HEK293 (cell line): ENCODE measurements at regions not wholly inside any gene's neighbourhood (a gene's known extent, or its start where the extent isn't known, plus 50 kb on each side); places are given as distances from the start of the nearest gene placed in this dataset.
A peak's percentile ranks its signal among the peaks of the same experiment; 100 is the strongest.

Source experiments
- CTCF ChIA-PET: fragments of 350-600 bp; formaldehyde crosslinking; extraction: SDS; loops from one replicate; lab custom pipeline; 2021; ENCODE audit warnings: antibody characterized with exemption; lab: Yijun Ruan, JAX
- POLR2A ChIA-PET: fragments of 300-600 bp; formaldehyde crosslinking; extraction: SDS; loops from one replicate; lab custom pipeline; 2020; ENCODE audit warnings: antibody characterized with exemption, inconsistent platforms; lab: Yijun Ruan, JAX
- H3K27ac ChIP-seq: fragments of 200-500 bp; sonication (Bioruptor generic); 2 replicates; pipeline ENCODE4 v1.5.1; 2014; ENCODE audit warnings: low read depth, low read length, control low read depth, inconsistent platforms; ENCODE audit errors: extremely low read depth
- H3K36me3 ChIP-seq, 2 experiments: fragments of 200-500 bp in 1 of 2; sonication (Bioruptor generic) in 1 of 2; 1 replicate in 1 of 2; 2 replicates in 1 of 2; pipeline ENCODE4 v1.5.1; 2014 to 2017; ENCODE audit warnings: inconsistent platforms in 2 of 2, low read length in 2 of 2; ENCODE audit not compliant: control insufficient read depth in 2 of 2, insufficient read depth in 1 of 2
- H3K4me1 ChIP-seq: fragments of 200-500 bp; sonication (Bioruptor generic); 2 replicates; pipeline ENCODE4 v1.5.1; 2014; ENCODE audit warnings: mild to moderate bottlenecking, low read length, inconsistent platforms; ENCODE audit not compliant: control insufficient read depth, insufficient read depth
- H3K4me3 ChIP-seq: 2 replicates; pipeline ENCODE4 v1.5.1; 2011; ENCODE audit warnings: low read depth, mild to moderate bottlenecking, control low read depth, low read length, moderate library complexity
- H3K9me3 ChIP-seq: fragments of 200-500 bp; sonication (Bioruptor generic); 2 replicates; pipeline ENCODE4 v1.5.1; 2014; ENCODE audit warnings: low read depth, low read length, inconsistent platforms; ENCODE audit not compliant: control insufficient read depth, insufficient read depth
- AEBP2 ChIP-seq: fragments of 450-650 bp; formaldehyde crosslinking; IDR thresholded peaks from 2 replicates; pipeline ENCODE4 v1.5.1; 2016; ENCODE audit warnings: missing biosample characterization, missing genetic modification characterization, borderline replicate concordance
- HIC1 ChIP-seq: fragments of 450-650 bp; formaldehyde crosslinking; IDR thresholded peaks from 2 replicates; pipeline ENCODE4 v1.5.1; 2016; ENCODE audit warnings: missing biosample characterization, missing genetic modification characterization
- MYNN ChIP-seq: fragments of 450-650 bp; formaldehyde crosslinking; IDR thresholded peaks from 2 replicates; pipeline ENCODE4 v1.5.1; 2016; ENCODE audit warnings: missing biosample characterization, missing genetic modification characterization, borderline replicate concordance
- OSR2 ChIP-seq: fragments of 450-650 bp; formaldehyde crosslinking; IDR thresholded peaks from 2 replicates; pipeline ENCODE4 v1.5.1; 2016; ENCODE audit warnings: missing biosample characterization, missing genetic modification characterization
- OVOL3 ChIP-seq: fragments of 450-650 bp; formaldehyde crosslinking; IDR thresholded peaks from 2 replicates; pipeline ENCODE4 v1.5.1; 2016; ENCODE audit warnings: missing biosample characterization, missing genetic modification characterization
- PRDM4 ChIP-seq: fragments of 450-650 bp; formaldehyde crosslinking; IDR thresholded peaks from 2 replicates; pipeline ENCODE4 v1.5.1; 2017; ENCODE audit warnings: missing biosample characterization, missing genetic modification characterization
- SP2 ChIP-seq: fragments of 450-650 bp; formaldehyde crosslinking; IDR thresholded peaks from 2 replicates; pipeline ENCODE4 v1.5.1; 2016; ENCODE audit warnings: missing biosample characterization, missing genetic modification characterization
- ZBTB1 ChIP-seq: fragments of 450-650 bp; formaldehyde crosslinking; IDR thresholded peaks from 2 replicates; pipeline ENCODE4 v1.5.1; 2016; ENCODE audit warnings: missing biosample characterization, missing genetic modification characterization
- ZBTB11 ChIP-seq: fragments of 450-650 bp; formaldehyde crosslinking; conservative IDR thresholded peaks from 2 replicates; pipeline ENCODE4 v1.5.1; 2016; ENCODE audit warnings: low read depth, missing biosample characterization, missing genetic modification characterization
- ZBTB8A ChIP-seq: fragments of 450-650 bp; formaldehyde crosslinking; IDR thresholded peaks from 2 replicates; pipeline ENCODE4 v1.5.1; 2016; ENCODE audit warnings: missing biosample characterization, missing genetic modification characterization
- ZNF211 ChIP-seq: fragments of 450-650 bp; formaldehyde crosslinking; IDR thresholded peaks from 2 replicates; pipeline ENCODE4 v1.5.1; 2016; ENCODE audit warnings: low read depth, missing biosample characterization, missing genetic modification characterization
- ZNF214 ChIP-seq: fragments of 450-650 bp; formaldehyde crosslinking; IDR thresholded peaks from 2 replicates; pipeline ENCODE4 v1.5.1; 2017; ENCODE audit warnings: missing biosample characterization, mild to moderate bottlenecking, missing genetic modification characterization, borderline replicate concordance
- ZNF26 ChIP-seq: fragments of 450-650 bp; formaldehyde crosslinking; IDR thresholded peaks from 2 replicates; pipeline ENCODE4 v1.5.1; 2016; ENCODE audit warnings: missing biosample characterization, missing genetic modification characterization
- ZNF335 ChIP-seq: fragments of 450-650 bp; formaldehyde crosslinking; conservative IDR thresholded peaks from 2 replicates; pipeline ENCODE4 v1.5.1; 2016; ENCODE audit warnings: missing biosample characterization, missing genetic modification characterization
- ZNF521 ChIP-seq: fragments of 450-650 bp; formaldehyde crosslinking; IDR thresholded peaks from 2 replicates; pipeline ENCODE4 v1.5.1; 2017; ENCODE audit warnings: missing biosample characterization, mild to moderate bottlenecking, missing genetic modification characterization
- ZNF561 ChIP-seq: fragments of 450-650 bp; IDR thresholded peaks from 2 replicates; pipeline ENCODE4 v1.5.1; 2018; ENCODE audit warnings: missing biosample characterization, missing genetic modification characterization, borderline replicate concordance
- ZNF654 ChIP-seq: fragments of 450-650 bp; formaldehyde crosslinking; IDR thresholded peaks from 2 replicates; pipeline ENCODE4 v1.5.1; 2016; ENCODE audit warnings: low read depth, missing biosample characterization, missing genetic modification characterization
- ZNF830 ChIP-seq: fragments of 450-650 bp; IDR thresholded peaks from 2 replicates; pipeline ENCODE4 v1.5.0; 2018; ENCODE audit warnings: missing biosample characterization, missing genetic modification characterization, low read depth, mild to moderate bottlenecking, moderate library complexity
- ZSCAN18 ChIP-seq: fragments of 450-650 bp; formaldehyde crosslinking; IDR thresholded peaks from 2 replicates; pipeline ENCODE4 v1.5.1; 2016; ENCODE audit warnings: missing biosample characterization, missing genetic modification characterization

GRCh38 chr12:127247937-127248336, 1019.0 kb upstream of the TMEM132C start (continued):
- TF ChIP-seq ZNF211 (tag by site-specific recombination) (no peak), MYNN (tag by site-specific recombination) (no peak), ZSCAN18 (tag by site-specific recombination) (no peak), ZNF830 (no peak), PRDM4 (tag by site-specific recombination) (no peak), HIC1 (tag by site-specific recombination) (no peak)

GRCh38 chr12:127249428-127249827, 1017.5 kb upstream of the TMEM132C start:
- Histone ChIP-seq H3K9me3 (no peaks in the 10 kb centered on the region), H3K4me3 (no peak overlapping the region), H3K27ac (no peak overlapping the region), H3K4me1 (no peaks in the 10 kb centered on the region), H3K36me3 (no peaks in the 10 kb centered on the region)
- no peak for TF ChIP-seq OSR2 (tag by site-specific recombination)
- TF ChIP-seq ZNF521 (tag by site-specific recombination), result no peak
- no peak for TF ChIP-seq ZNF214 (tag by site-specific recombination)
- TF ChIP-seq AEBP2, result no peak
- no peak for TF ChIP-seq ZBTB8A
- no peak for TF ChIP-seq ZNF26 (tag by site-specific recombination)
- TF ChIP-seq ZBTB1, result no peak
- no peak for TF ChIP-seq ZNF830
- ChIA-PET CTCF (no interaction called here), POLR2A (no interaction called here)

- no peak overlapping the region for H3K4me3 ChIP-seq
- CTCF ChIA-PET, result no interaction called here
- no peaks in the 10 kb centered on the region for H3K4me1 ChIP-seq
- no peak overlapping the region for H3K27ac ChIP-seq
- POLR2A ChIA-PET, result no interaction called here
- no peaks in the 10 kb centered on the region for H3K36me3 ChIP-seq
- no peaks in the 10 kb centered on the region for H3K9me3 ChIP-seq
- TF ChIP-seq SP2 (tag by site-specific recombination), result no peak
- peak; percentile 30; the same call in 1 of the 2 replicates for TF ChIP-seq ZBTB11 (tag by site-specific recombination)
- TF ChIP-seq OSR2 (tag by site-specific recombination), result no peak
- TF ChIP-seq ZNF335 (tag by site-specific recombination), result no peak
- TF ChIP-seq ZNF561, result no peak
- TF ChIP-seq ZBTB1, result no peak
- no peak for TF ChIP-seq OVOL3
- TF ChIP-seq ZNF654, result no peak
Observed at GRCh38 chr12:127253797-127254327, 1013.1 kb upstream of the TMEM132C start.
